ENCODE measurements at regions not wholly inside any gene's neighbourhood (a gene's known extent, or its start where the extent isn't known, plus 50 kb on each side); places are given as distances from the start of the nearest gene placed in this dataset.
A peak's percentile ranks its signal among the peaks of the same experiment; 100 is the strongest.

- DNase-seq = no peak
Measured at GRCh38 chr18:64695851-64696553, 547.1 kb upstream of the LINC00305 start.

GRCh38 chr18:64693766-64694165 is 544.9 kb upstream of the LINC00305 start:
- Histone ChIP-seq H3K27ac (no peak overlapping the region), H3K4me3 (no peak overlapping the region), H3K36me3 (no peaks in the 10 kb centered on the region), H3K27me3 (no peaks in the 10 kb centered on the region), H3K9me3 (no peaks in the 10 kb centered on the region), H3K4me1 (no peaks in the 10 kb centered on the region)
- DNase-seq = no peak
- TF ChIP-seq POLR2A (IDR thresholded peaks at IDR 0.05) = no peak
- TF ChIP-seq CTCF (IDR thresholded peaks at IDR 0.05) = no peak

More at GRCh38 chr18:64695851-64696553, 547.1 kb upstream of the LINC00305 start:
- H3K27me3 ChIP-seq = no peaks in the 10 kb centered on the region
- TF ChIP-seq CTCF (IDR thresholded peaks at IDR 0.05) = no peak
- no peak for TF ChIP-seq POLR2A (IDR thresholded peaks at IDR 0.05)
- H3K4me3 ChIP-seq = no peak overlapping the region
- no peaks in the 10 kb centered on the region for H3K9me3 ChIP-seq
- H3K36me3 ChIP-seq = no peaks in the 10 kb centered on the region
- no peaks in the 10 kb centered on the region for H3K4me1 ChIP-seq
- peak overlapping the region in 1 of 4 donors; percentile 25 for H3K27ac ChIP-seq

GRCh38 chr18:64692826-64693225 is 543.9 kb upstream of the LINC00305 start:
- no peaks in the 10 kb centered on the region for H3K9me3 ChIP-seq
- no peak overlapping the region for H3K27ac ChIP-seq
- no peaks in the 10 kb centered on the region for H3K27me3 ChIP-seq
- DNase-seq = no peak
- no peaks in the 10 kb centered on the region for H3K4me1 ChIP-seq
- no peaks in the 10 kb centered on the region for H3K36me3 ChIP-seq
- no peak overlapping the region for H3K4me3 ChIP-seq
- TF ChIP-seq POLR2A (IDR thresholded peaks at IDR 0.05) (no peak), CTCF (IDR thresholded peaks at IDR 0.05) (no peak)

GRCh38 chr18:64679121-64679520 is 530.2 kb upstream of the LINC00305 start:
- Histone ChIP-seq H3K4me1 (no peaks in the 10 kb centered on the region), H3K27ac (no peak overlapping the region), H3K9me3 (no peaks in the 10 kb centered on the region), H3K36me3 (no peaks in the 10 kb centered on the region), H3K27me3 (no peaks in the 10 kb centered on the region), H3K4me3 (no peak overlapping the region)
- no peak for TF ChIP-seq POLR2A (IDR thresholded peaks at IDR 0.05)
- no peak for TF ChIP-seq CTCF (IDR thresholded peaks at IDR 0.05)
- no peak for DNase-seq

- Histone ChIP-seq H3K4me1 (no peaks in the 10 kb centered on the region), H3K4me3 (no peak overlapping the region), H3K9me3 (no peaks in the 10 kb centered on the region), H3K27ac (no peak overlapping the region), H3K36me3 (no peaks in the 10 kb centered on the region), H3K27me3 (no peaks in the 10 kb centered on the region)
- DNase-seq = no peak
- TF ChIP-seq POLR2A (IDR thresholded peaks at IDR 0.05) (no peak), CTCF (IDR thresholded peaks at IDR 0.05) (no peak)
Measured at GRCh38 chr18:64678048-64678447, 529.2 kb upstream of the LINC00305 start.

All from Peyer's patch (tissue), 4 donors.